H1 (cell line): ENCODE measurements at regions not wholly inside any gene's neighbourhood (a gene's known extent, or its start where the extent isn't known, plus 50 kb on each side); places are given as distances from the start of the nearest gene placed in this dataset.

Source experiments
- CTCF ChIA-PET: fragments of 300-600 bp; sonication (Branson Sonifier 250); formaldehyde crosslinking; loops from one replicate; lab custom pipeline; 2021; ENCODE audit not compliant: partially characterized antibody; lab: Charles Lee
- POLR2A ChIA-PET: fragments of 300-600 bp; sonication (Branson Sonifier 250); formaldehyde crosslinking; loops from one replicate; lab custom pipeline; 2021; ENCODE audit warnings: inconsistent platforms; ENCODE audit not compliant: partially characterized antibody; lab: Charles Lee
- DNase-seq, 2 experiments: peaks; one replicate each; pipeline versions ENCODE4 v3.0.0 to v3.0.0-alpha.2; 2010 to 2022; ENCODE audit warnings: low spot score in 2 of 2, low read depth in 1 of 2, mixed read lengths in 1 of 2
- FAIRE-seq: peaks from 2 replicates; lab custom pipeline; 2011; peaks lifted over from hg19 to GRCh38; lab: Jason Lieb, UNC
- H2AFZ ChIP-seq: 2 replicates; pipeline ENCODE4 v1.8.1; 2012; ENCODE audit warnings: low read length, inconsistent platforms
- H2AK5ac ChIP-seq: 2 replicates; pipeline ENCODE4 v1.6.1; 2013; ENCODE audit warnings: low read depth, low read length
- H2BK120ac ChIP-seq: replicated peaks from 2 replicates; pipeline ENCODE3; 2013; ENCODE audit warnings: low read depth, low read length, inconsistent platforms
- H2BK12ac ChIP-seq: 2 replicates; pipeline ENCODE4 v1.6.1; 2013; ENCODE audit warnings: low read depth, low read length
- H2BK15ac ChIP-seq: 2 replicates; pipeline ENCODE4 v1.6.1; 2013; ENCODE audit warnings: low read length
- H2BK20ac ChIP-seq: 2 replicates; pipeline ENCODE4 v1.6.1; 2013; ENCODE audit warnings: low read length
- H2BK5ac ChIP-seq: 2 replicates; pipeline ENCODE4 v1.6.1; 2013; ENCODE audit warnings: low read depth, low read length
- H3K14ac ChIP-seq: 2 replicates; pipeline ENCODE4 v1.6.1; 2013; ENCODE audit warnings: inconsistent platforms; ENCODE audit not compliant: insufficient read length
- H3K18ac ChIP-seq: 2 replicates; pipeline ENCODE4 v1.6.1; 2013; ENCODE audit warnings: low read length; ENCODE audit errors: extremely low read depth
- H3K23ac ChIP-seq: 2 replicates; pipeline ENCODE4 v1.6.1; 2013; ENCODE audit warnings: inconsistent platforms; ENCODE audit not compliant: insufficient read length
- H3K23me2 ChIP-seq: 2 replicates; pipeline ENCODE4 v1.6.1; 2013; ENCODE audit warnings: low read depth, low read length
- H3K27ac ChIP-seq: 2 replicates; pipeline ENCODE4 v1.6.1; 2011; ENCODE audit warnings: low read depth, low read length, inconsistent platforms
- H3K27me3 ChIP-seq, 4 experiments: replicated peaks in 1 of 4; 1 replicate in 1 of 4; 2 replicates in 3 of 4; pipeline versions ENCODE4 v1.6.1 to v1.8.1; 2011 to 2013; ENCODE audit warnings: low read length in 3 of 4, mild to moderate bottlenecking in 3 of 4, inconsistent platforms in 2 of 4, mixed read lengths in 2 of 4, moderate library complexity in 1 of 4; ENCODE audit not compliant: control insufficient read depth in 3 of 4, insufficient read depth in 3 of 4; ENCODE audit errors: extremely low read depth in 1 of 4
- H3K36me3 ChIP-seq, 4 experiments: 2 replicates each; pipeline versions ENCODE4 v1.6.1 to v1.8.1; 2011 to 2013; ENCODE audit warnings: mild to moderate bottlenecking in 4 of 4, low read length in 3 of 4, moderate library complexity in 2 of 4, control low read depth in 1 of 4, inconsistent platforms in 1 of 4; ENCODE audit not compliant: insufficient read depth in 4 of 4, control insufficient read depth in 2 of 4
- H3K4ac ChIP-seq: replicated peaks from 2 replicates; pipeline ENCODE3; 2013; ENCODE audit warnings: low read length, low read depth, mixed read lengths, inconsistent platforms; ENCODE audit not compliant: insufficient read length
- H3K4me1 ChIP-seq, 4 experiments: replicated peaks in 1 of 4; 1 replicate in 1 of 4; 2 replicates in 3 of 4; pipeline versions ENCODE4 v1.6.1 to v1.8.1; 2011 to 2013; ENCODE audit warnings: low read length in 3 of 4, inconsistent platforms in 2 of 4, mixed read lengths in 1 of 4; ENCODE audit not compliant: insufficient read depth in 4 of 4, control insufficient read depth in 3 of 4
- H3K4me2 ChIP-seq, 2 experiments: 2 replicates each; pipeline versions ENCODE4 v1.6.1 to v1.8.1; 2011 to 2013; ENCODE audit warnings: low read depth in 2 of 2, low read length in 2 of 2, control low read depth in 1 of 2, inconsistent platforms in 1 of 2, mild to moderate bottlenecking in 1 of 2; ENCODE audit not compliant: insufficient read depth in 1 of 2
- H3K4me3 ChIP-seq, 4 experiments: fragments of 200-600, 300-600 bp in 1 of 4; sonication (generic), shearing (Covaris generic), sonication (Bioruptor Twin) in 1 of 4; 2 replicates each; pipeline versions ENCODE4 v1.5.1 to v1.8.1; 2011 to 2016; ENCODE audit warnings: low read length in 4 of 4, low read depth in 3 of 4, control low read depth in 2 of 4, inconsistent platforms in 2 of 4, mild to moderate bottlenecking in 2 of 4, mixed read lengths in 1 of 4, moderate library complexity in 1 of 4; ENCODE audit not compliant: insufficient read depth in 2 of 4; ENCODE audit errors: extremely low read depth in 1 of 4
- H3K56ac ChIP-seq: replicated peaks from 2 replicates; pipeline ENCODE3; 2013; ENCODE audit warnings: low read depth, mild to moderate bottlenecking, mixed read lengths, low read length, inconsistent platforms; ENCODE audit not compliant: insufficient read length
- H3K79me1 ChIP-seq: 2 replicates; pipeline ENCODE4 v1.6.1; 2013; ENCODE audit warnings: low read depth, low read length, control low read depth
- H3K79me2 ChIP-seq, 2 experiments: 2 replicates each; pipeline versions ENCODE4 v1.6.1 to v1.8.1; 2012 to 2013; ENCODE audit warnings: low read length in 2 of 2, mild to moderate bottlenecking in 2 of 2, inconsistent platforms in 1 of 2; ENCODE audit not compliant: insufficient read depth in 2 of 2, control insufficient read depth in 1 of 2
- H3K9ac ChIP-seq, 4 experiments: replicated peaks in 1 of 4; 1 replicate in 1 of 4; 2 replicates in 3 of 4; pipeline versions ENCODE4 v1.6.1 to v1.8.1; 2011 to 2013; ENCODE audit warnings: low read depth in 3 of 4, low read length in 3 of 4, control low read depth in 2 of 4, mild to moderate bottlenecking in 2 of 4, moderate library complexity in 2 of 4, inconsistent platforms in 1 of 4; ENCODE audit errors: extremely low read depth in 1 of 4
- H3K9me3 ChIP-seq, 2 experiments: 2 replicates each; pipeline versions ENCODE4 v1.6.1 to v1.8.1; 2012 to 2013; ENCODE audit warnings: mild to moderate bottlenecking in 2 of 2, moderate library complexity in 2 of 2, control low read depth in 1 of 2, inconsistent platforms in 1 of 2, low read depth in 1 of 2, low read length in 1 of 2, mixed read lengths in 1 of 2; ENCODE audit not compliant: insufficient read depth in 2 of 2
- H4K20me1 ChIP-seq, 2 experiments: replicated peaks in 1 of 2; 2 replicates each; pipeline versions ENCODE3 to v1.8.1; 2011 to 2013; ENCODE audit warnings: inconsistent platforms in 2 of 2, low read length in 2 of 2, mild to moderate bottlenecking in 1 of 2; ENCODE audit not compliant: insufficient read depth in 2 of 2, control insufficient read depth in 1 of 2
- H4K5ac ChIP-seq: 2 replicates; pipeline ENCODE4 v1.6.1; 2013; ENCODE audit warnings: low read length, low read depth, mixed read lengths, inconsistent platforms; ENCODE audit not compliant: insufficient read length
- H4K8ac ChIP-seq: 2 replicates; pipeline ENCODE4 v1.8.0; 2013; ENCODE audit warnings: mild to moderate bottlenecking, moderate library complexity, low read length, inconsistent platforms; ENCODE audit not compliant: insufficient read depth; ENCODE audit errors: extremely low read depth
- H4K91ac ChIP-seq: replicated peaks from 2 replicates; pipeline ENCODE3; 2013; ENCODE audit warnings: low read length, mixed read lengths, inconsistent platforms; ENCODE audit not compliant: insufficient read length
- CEBPB ChIP-seq: IDR thresholded peaks from 2 replicates; pipeline ENCODE4 v1.6.1; 2012; ENCODE audit warnings: low read depth, low read length
- CREB1 ChIP-seq: IDR thresholded peaks from 2 replicates; pipeline ENCODE4 v1.6.1; 2012; ENCODE audit warnings: inconsistent platforms
- CTBP2 ChIP-seq: IDR thresholded peaks from 2 replicates; pipeline ENCODE4 v1.7.0; 2011; ENCODE audit warnings: borderline replicate concordance, mild to moderate bottlenecking, moderate library complexity, mixed read lengths, low read length; ENCODE audit not compliant: insufficient read depth, insufficient read length
- EP300 ChIP-seq, 2 experiments: IDR thresholded peaks; 1 replicate in 1 of 2; 2 replicates in 1 of 2; pipeline ENCODE4 v1.6.1; 2011 to 2012; ENCODE audit warnings: low read depth in 2 of 2, low read length in 2 of 2, mild to moderate bottlenecking in 2 of 2, borderline replicate concordance in 1 of 2, inconsistent platforms in 1 of 2, moderate library complexity in 1 of 2
- GABPA ChIP-seq: IDR thresholded peaks from 2 replicates; pipeline ENCODE4 v1.6.1; 2011; ENCODE audit warnings: mild to moderate bottlenecking, low read length, moderate library complexity, borderline replicate concordance; ENCODE audit not compliant: insufficient read depth
- KDM4A ChIP-seq: IDR thresholded peaks from one replicate; pipeline ENCODE4 v1.7.1; 2012; ENCODE audit warnings: low read depth, mild to moderate bottlenecking, moderate library complexity, low read length, inconsistent platforms; ENCODE audit not compliant: severe bottlenecking
- RBBP5 ChIP-seq: IDR thresholded peaks from 2 replicates; pipeline ENCODE4 v1.7.1; 2012; ENCODE audit warnings: low read depth, mild to moderate bottlenecking, inconsistent platforms, low read length, moderate library complexity, borderline replicate concordance
- RXRA ChIP-seq: IDR thresholded peaks from 2 replicates; pipeline ENCODE4 v1.6.1; 2011; ENCODE audit warnings: low read depth, mild to moderate bottlenecking, low read length, moderate library complexity; ENCODE audit not compliant: insufficient read depth
- SP2 ChIP-seq: IDR thresholded peaks from 2 replicates; pipeline ENCODE4 v1.6.1; 2012; ENCODE audit warnings: mild to moderate bottlenecking, low read length, inconsistent platforms
- WGBS, 2 experiments: shearing (Covaris generic) in 1 of 2; methylation state at CpG; one replicate each; pipeline versions ENCODE4 v1.1.6 to v1.1.7; 2013 to 2015; ENCODE audit warnings: low lambda C conversion rate in 2 of 2, mixed read lengths in 2 of 2, inconsistent platforms in 1 of 2, low coverage in 1 of 2, missing lambda C conversion rate in 1 of 2; ENCODE audit not compliant: insufficient replicate concordance in 2 of 2, insufficient coverage in 1 of 2, insufficient read length in 1 of 2; ENCODE audit errors: extremely low coverage in 1 of 2, missing lambda C conversion rate in 1 of 2; 5-methylcytosine and 5-hydroxymethylcytosine counted together
- TF ChIP-seq, protein P1 (sequence below): IDR thresholded peaks from 2 replicates; pipeline ENCODE4 v1.6.1; 2012; ENCODE audit warnings: low read length, inconsistent platforms
- TF ChIP-seq, protein P2 (sequence below): IDR thresholded peaks from 2 replicates; pipeline ENCODE4 v1.6.1; 2011; ENCODE audit warnings: low read depth, mild to moderate bottlenecking, low read length; ENCODE audit not compliant: insufficient read depth

DNA sequence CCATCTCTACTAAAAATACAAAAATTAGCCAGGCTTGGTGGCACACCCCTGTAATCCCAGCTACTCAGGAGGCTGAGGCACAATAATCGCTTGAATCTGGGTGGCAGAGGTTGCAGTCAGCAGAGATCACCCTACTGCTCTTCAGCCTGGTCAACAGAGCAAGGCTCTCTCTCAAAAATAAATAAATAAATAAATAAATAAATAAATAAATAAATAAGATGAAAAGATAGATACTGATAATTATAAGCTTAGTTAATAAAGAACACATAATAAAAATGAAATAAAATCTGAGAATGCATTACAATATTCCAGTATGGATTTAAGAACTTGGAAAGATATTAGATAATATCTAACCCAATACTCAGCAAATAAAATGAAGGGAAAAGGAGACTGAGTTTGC, 235.9 kb upstream of the DAB1 start:
- POLR2A ChIA-PET, result no interaction called here
- no peak for TF ChIP-seq RXRA
- TF ChIP-seq KDM4A, result no peak
- TF ChIP-seq GABPA, result no peak
- no peak for TF ChIP-seq EP300 (IDR thresholded peaks at IDR 0.05; ENCODE audit: borderline replicate concordance in 1 of 2, low read depth in 2 of 2, low read length in 2 of 2)
- TF ChIP-seq, protein P1, sequence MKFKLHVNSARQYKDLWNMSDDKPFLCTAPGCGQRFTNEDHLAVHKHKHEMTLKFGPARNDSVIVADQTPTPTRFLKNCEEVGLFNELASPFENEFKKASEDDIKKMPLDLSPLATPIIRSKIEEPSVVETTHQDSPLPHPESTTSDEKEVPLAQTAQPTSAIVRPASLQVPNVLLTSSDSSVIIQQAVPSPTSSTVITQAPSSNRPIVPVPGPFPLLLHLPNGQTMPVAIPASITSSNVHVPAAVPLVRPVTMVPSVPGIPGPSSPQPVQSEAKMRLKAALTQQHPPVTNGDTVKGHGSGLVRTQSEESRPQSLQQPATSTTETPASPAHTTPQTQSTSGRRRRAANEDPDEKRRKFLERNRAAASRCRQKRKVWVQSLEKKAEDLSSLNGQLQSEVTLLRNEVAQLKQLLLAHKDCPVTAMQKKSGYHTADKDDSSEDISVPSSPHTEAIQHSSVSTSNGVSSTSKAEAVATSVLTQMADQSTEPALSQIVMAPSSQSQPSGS, result no peak
- TF ChIP-seq, protein P2, sequence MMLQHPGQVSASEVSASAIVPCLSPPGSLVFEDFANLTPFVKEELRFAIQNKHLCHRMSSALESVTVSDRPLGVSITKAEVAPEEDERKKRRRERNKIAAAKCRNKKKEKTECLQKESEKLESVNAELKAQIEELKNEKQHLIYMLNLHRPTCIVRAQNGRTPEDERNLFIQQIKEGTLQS, result no peak
- no peak for TF ChIP-seq CEBPB
- no peak for TF ChIP-seq RBBP5
- no peak for TF ChIP-seq CREB1
- no peak for TF ChIP-seq CTBP2
- no peak for TF ChIP-seq SP2
- DNase-seq (no peak), FAIRE-seq (no peak)
- Histone ChIP-seq H3K79me1 (no peaks in the 10 kb centered on the region), H3K4ac (no peak overlapping the region), H4K20me1 (no peaks in the 10 kb centered on the region), H2AK5ac (no peak overlapping the region), H3K79me2 (no peaks in the 10 kb centered on the region), H3K14ac (no peak overlapping the region), H3K4me3 (no peak overlapping the region), H3K23me2 (peaks cover 4% of the 10 kb centered on the region; the same call in 1 of the 2 replicates), H3K18ac (no peak overlapping the region), H3K36me3 (no peaks in the 10 kb centered on the region), H3K56ac (no peak overlapping the region), H4K91ac (no peak overlapping the region), H3K9ac (no peak overlapping the region), H4K5ac (no peak overlapping the region), H3K23ac (no peak overlapping the region), H2BK15ac (no peak overlapping the region), H2BK5ac (no peak overlapping the region), H2AFZ (no peak overlapping the region), H3K27ac (no peak overlapping the region), H3K4me2 (no peak overlapping the region), H3K27me3 (no peaks in the 10 kb centered on the region), H3K9me3 (no peaks in the 10 kb centered on the region), H2BK12ac (no peak overlapping the region), H3K4me1 (peaks cover 0 to 2% (median under 1%) of the 10 kb centered on the region in 4 experiments; a peak in 1 of 7 replicates), H2BK20ac (no peak overlapping the region), H4K8ac (no peak overlapping the region), H2BK120ac (no peak overlapping the region)
- CTCF ChIA-PET, result interaction anchor here (0.7 kb wide), 1 partner anchor 37 kb away, joined by 3 read pairs; no protein-coding TSS in a partner anchor
- WGBS, 2 experiments, result 88% methylated on average over 1 of the region's 1 CpG; no CpG with 5 or more reads in 1 of the 2 experiments
